ENCODE measurements at regions not wholly inside any gene's neighbourhood (a gene's known extent, or its start where the extent isn't known, plus 50 kb on each side); places are given as distances from the start of the nearest gene placed in this dataset.

DNA sequence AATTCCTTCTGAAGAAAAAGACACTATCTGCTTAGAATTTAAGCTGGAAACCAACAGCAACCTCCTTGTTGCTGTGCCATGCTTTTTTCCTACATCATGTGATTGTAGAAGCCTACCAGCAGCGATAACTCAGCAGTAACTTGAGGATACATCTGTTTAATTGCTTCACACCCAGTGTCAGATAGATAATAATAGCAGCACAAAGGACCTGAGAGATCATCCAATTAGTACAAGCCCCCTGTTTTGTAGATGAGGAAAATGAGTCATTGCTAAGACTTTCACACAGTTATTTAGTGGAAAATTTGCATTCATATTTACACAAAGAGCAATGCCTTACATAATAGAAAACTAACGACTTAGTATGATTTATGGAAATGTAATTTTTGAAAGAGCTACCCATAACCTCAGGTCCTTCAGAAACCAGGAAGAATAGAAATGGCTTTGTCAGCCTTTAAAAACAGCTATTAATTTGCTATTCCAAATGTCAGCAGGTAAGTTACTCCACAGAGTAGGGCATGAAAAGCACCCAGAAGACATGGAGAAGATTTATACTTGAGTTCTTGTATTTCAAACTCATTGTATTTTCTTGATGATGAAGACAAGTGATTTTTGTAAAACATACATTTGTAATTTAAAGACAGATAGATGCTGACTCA, 93.7 kb upstream of the SGCG start:
- TF ChIP-seq EZH2 (IDR thresholded peaks at IDR 0.05; ENCODE audit: low read depth) = no peak
- TF ChIP-seq, protein P1, sequence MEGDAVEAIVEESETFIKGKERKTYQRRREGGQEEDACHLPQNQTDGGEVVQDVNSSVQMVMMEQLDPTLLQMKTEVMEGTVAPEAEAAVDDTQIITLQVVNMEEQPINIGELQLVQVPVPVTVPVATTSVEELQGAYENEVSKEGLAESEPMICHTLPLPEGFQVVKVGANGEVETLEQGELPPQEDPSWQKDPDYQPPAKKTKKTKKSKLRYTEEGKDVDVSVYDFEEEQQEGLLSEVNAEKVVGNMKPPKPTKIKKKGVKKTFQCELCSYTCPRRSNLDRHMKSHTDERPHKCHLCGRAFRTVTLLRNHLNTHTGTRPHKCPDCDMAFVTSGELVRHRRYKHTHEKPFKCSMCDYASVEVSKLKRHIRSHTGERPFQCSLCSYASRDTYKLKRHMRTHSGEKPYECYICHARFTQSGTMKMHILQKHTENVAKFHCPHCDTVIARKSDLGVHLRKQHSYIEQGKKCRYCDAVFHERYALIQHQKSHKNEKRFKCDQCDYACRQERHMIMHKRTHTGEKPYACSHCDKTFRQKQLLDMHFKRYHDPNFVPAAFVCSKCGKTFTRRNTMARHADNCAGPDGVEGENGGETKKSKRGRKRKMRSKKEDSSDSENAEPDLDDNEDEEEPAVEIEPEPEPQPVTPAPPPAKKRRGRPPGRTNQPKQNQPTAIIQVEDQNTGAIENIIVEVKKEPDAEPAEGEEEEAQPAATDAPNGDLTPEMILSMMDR (conservative IDR thresholded peaks at IDR 0.05) = no peak
